Ishikawa (cell line): ENCODE measurements at regions not wholly inside any gene's neighbourhood (a gene's known extent, or its start where the extent isn't known, plus 50 kb on each side); places are given as distances from the start of the nearest gene placed in this dataset.

Experiments used
- CEBPB ChIP-seq: IDR thresholded peaks from 2 replicates; pipeline ENCODE4 v1.6.1; 2012
- CREB1 ChIP-seq: IDR thresholded peaks from 2 replicates; pipeline ENCODE4 v1.6.1; 2012; ENCODE audit warnings: low read depth
- EGR1 ChIP-seq: IDR thresholded peaks from 2 replicates; pipeline ENCODE4 v1.6.1; 2012
- EP300 ChIP-seq: IDR thresholded peaks from 2 replicates; pipeline ENCODE4 v1.6.1; 2012; ENCODE audit warnings: borderline replicate concordance
- FOXM1 ChIP-seq: IDR thresholded peaks from 2 replicates; pipeline ENCODE4 v1.6.1; 2012; ENCODE audit warnings: low read depth, borderline replicate concordance
- MAX ChIP-seq: IDR thresholded peaks from 2 replicates; pipeline ENCODE4 v1.6.1; 2012
- NFIC ChIP-seq: IDR thresholded peaks from 2 replicates; pipeline ENCODE4 v1.6.1; 2012
- RAD21 ChIP-seq: IDR thresholded peaks from 2 replicates; pipeline ENCODE4 v1.6.1; 2012; ENCODE audit warnings: low read depth
- TAF1 ChIP-seq: IDR thresholded peaks from 2 replicates; pipeline ENCODE4 v1.6.1; 2012; ENCODE audit warnings: low read depth, mild to moderate bottlenecking
- TCF12 ChIP-seq: IDR thresholded peaks from 2 replicates; pipeline ENCODE4 v1.6.1; 2012; ENCODE audit warnings: low read depth
- TEAD4 ChIP-seq: IDR thresholded peaks from 2 replicates; pipeline ENCODE4 v1.6.1; 2012
- USF1 ChIP-seq: IDR thresholded peaks from 2 replicates; pipeline ENCODE4 v1.6.1; 2012
- YY1 ChIP-seq: IDR thresholded peaks from 2 replicates; pipeline ENCODE4 v1.6.1; 2012; ENCODE audit warnings: low read depth
- ZBTB7A ChIP-seq: IDR thresholded peaks from 2 replicates; pipeline ENCODE4 v1.6.1; 2012; ENCODE audit warnings: low read depth
- TF ChIP-seq, protein P1 (sequence below): IDR thresholded peaks from 2 replicates; pipeline ENCODE4 v1.6.1; 2012; ENCODE audit warnings: low read depth, mild to moderate bottlenecking

- TF ChIP-seq FOXM1 (no peak), TCF12 (no peak), TEAD4 (no peak), EGR1 (no peak), NFIC (no peak), YY1 (no peak), USF1 (no peak), EP300 (no peak), RAD21 (no peak), ZBTB7A (no peak), CREB1 (no peak), MAX (no peak), TAF1 (no peak), CEBPB (no peak)
- TF ChIP-seq, protein P1, sequence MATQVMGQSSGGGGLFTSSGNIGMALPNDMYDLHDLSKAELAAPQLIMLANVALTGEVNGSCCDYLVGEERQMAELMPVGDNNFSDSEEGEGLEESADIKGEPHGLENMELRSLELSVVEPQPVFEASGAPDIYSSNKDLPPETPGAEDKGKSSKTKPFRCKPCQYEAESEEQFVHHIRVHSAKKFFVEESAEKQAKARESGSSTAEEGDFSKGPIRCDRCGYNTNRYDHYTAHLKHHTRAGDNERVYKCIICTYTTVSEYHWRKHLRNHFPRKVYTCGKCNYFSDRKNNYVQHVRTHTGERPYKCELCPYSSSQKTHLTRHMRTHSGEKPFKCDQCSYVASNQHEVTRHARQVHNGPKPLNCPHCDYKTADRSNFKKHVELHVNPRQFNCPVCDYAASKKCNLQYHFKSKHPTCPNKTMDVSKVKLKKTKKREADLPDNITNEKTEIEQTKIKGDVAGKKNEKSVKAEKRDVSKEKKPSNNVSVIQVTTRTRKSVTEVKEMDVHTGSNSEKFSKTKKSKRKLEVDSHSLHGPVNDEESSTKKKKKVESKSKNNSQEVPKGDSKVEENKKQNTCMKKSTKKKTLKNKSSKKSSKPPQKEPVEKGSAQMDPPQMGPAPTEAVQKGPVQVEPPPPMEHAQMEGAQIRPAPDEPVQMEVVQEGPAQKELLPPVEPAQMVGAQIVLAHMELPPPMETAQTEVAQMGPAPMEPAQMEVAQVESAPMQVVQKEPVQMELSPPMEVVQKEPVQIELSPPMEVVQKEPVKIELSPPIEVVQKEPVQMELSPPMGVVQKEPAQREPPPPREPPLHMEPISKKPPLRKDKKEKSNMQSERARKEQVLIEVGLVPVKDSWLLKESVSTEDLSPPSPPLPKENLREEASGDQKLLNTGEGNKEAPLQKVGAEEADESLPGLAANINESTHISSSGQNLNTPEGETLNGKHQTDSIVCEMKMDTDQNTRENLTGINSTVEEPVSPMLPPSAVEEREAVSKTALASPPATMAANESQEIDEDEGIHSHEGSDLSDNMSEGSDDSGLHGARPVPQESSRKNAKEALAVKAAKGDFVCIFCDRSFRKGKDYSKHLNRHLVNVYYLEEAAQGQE, result no peak
These were observed 159.2 kb upstream of the SLC24A5 start for GRCh38 chr15:47961401-47962090.

DNA sequence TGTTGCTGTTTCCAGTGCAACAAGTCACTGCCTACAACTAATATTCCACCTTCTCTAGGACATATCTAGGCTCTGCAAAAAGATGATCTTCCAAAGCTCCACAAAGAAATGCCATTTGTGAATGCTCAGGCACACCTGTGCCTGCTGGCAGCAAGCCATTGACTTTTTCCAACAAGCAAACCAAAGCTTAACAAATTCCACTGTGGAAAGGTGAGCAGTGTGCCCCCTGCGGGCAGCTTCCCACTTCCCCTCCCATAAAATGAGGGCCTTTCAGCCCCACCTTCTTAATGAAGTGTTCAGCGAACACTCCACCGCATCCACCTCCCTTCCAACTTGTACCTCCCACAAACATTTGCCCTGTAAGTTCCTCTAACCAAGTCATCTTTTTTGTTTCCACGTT lies 157.5 kb upstream of the SLC24A5 start:
- TF ChIP-seq TCF12 (peak; percentile 32; the same call in 1 of the 2 replicates), NFIC (peak; percentile 41; the same call in 1 of the 2 replicates), EP300 (no peak), USF1 (no peak)

DNA sequence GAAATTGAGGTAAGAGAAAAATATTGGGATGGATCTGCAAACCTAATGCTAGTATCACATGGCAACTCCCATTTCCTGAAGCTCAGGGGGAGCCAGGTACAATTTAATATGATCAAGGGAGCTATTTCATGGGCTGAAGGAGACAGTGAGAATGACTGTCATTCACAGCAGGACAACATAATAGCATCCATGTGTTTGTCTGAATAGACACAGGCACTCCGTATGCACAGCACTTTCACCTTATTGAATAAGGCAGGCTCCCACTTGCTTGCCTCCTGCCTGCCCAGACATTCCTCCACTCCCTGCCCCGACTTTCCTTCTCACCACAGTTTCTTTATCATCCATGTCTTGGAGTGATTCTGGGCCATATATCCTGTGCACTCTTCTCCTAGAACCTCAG lies 156.6 kb upstream of the SLC24A5 start:
- no peak for TF ChIP-seq YY1

GRCh38 chr15:47965297-47965696 lies 155.5 kb upstream of the SLC24A5 start:
- TF ChIP-seq RAD21 (no peak), CREB1 (no peak), NFIC (no peak), TEAD4 (no peak), MAX (no peak), USF1 (no peak), EGR1 (no peak), TAF1 (no peak), CEBPB (no peak), EP300 (no peak), YY1 (no peak), FOXM1 (no peak)

- TF ChIP-seq CREB1, result no peak
- TF ChIP-seq CEBPB, result no peak
- TF ChIP-seq TCF12, result no peak
- no peak for TF ChIP-seq USF1
- no peak for TF ChIP-seq TEAD4
- TF ChIP-seq MAX, result no peak
- TF ChIP-seq EGR1, result no peak
- TF ChIP-seq YY1, result no peak
- no peak for TF ChIP-seq RAD21
- no peak for TF ChIP-seq NFIC
- no peak for TF ChIP-seq TAF1
- TF ChIP-seq ZBTB7A, result no peak
These were observed 152.2 kb upstream of the SLC24A5 start for GRCh38 chr15:47968593-47968992.

DNA sequence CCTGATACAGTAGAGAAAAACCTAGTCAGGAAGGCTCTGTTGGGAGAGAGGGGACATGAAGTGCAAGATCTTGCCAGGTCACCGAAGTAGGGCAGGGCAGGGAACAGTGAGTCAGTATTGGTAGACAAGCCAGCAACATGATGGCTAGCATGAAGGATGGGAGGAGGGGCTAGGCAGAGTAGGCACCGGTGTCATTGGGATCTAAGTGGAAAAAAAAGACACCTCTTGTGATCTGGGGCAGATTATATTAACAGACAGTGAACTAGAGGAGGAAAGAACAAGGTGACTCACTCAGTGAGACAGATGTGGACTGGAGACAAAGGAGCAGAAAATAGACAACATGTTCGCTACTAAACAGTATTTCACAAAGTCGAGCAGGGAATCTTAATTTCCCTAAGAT lies 149.2 kb upstream of the SLC24A5 start:
- TF ChIP-seq EGR1 (no peak), CREB1 (no peak), YY1 (no peak), CEBPB (no peak), RAD21 (no peak), ZBTB7A (no peak), TAF1 (no peak), MAX (no peak), TEAD4 (no peak)
- TF ChIP-seq, protein P1, result no peak
